NT2/D1 (cell line): ENCODE measurements at regions not wholly inside any gene's neighbourhood (a gene's known extent, or its start where the extent isn't known, plus 50 kb on each side); places are given as distances from the start of the nearest gene placed in this dataset.

Experiments
- YY1 ChIP-seq: IDR thresholded peaks from 2 replicates; pipeline ENCODE4 v1.6.1; 2011; ENCODE audit not compliant: insufficient read length, insufficient read depth
- ZNF274 ChIP-seq: IDR thresholded peaks from 2 replicates; pipeline ENCODE4 v1.6.1; 2011; ENCODE audit warnings: mild to moderate bottlenecking, low read depth, low read length

DNA sequence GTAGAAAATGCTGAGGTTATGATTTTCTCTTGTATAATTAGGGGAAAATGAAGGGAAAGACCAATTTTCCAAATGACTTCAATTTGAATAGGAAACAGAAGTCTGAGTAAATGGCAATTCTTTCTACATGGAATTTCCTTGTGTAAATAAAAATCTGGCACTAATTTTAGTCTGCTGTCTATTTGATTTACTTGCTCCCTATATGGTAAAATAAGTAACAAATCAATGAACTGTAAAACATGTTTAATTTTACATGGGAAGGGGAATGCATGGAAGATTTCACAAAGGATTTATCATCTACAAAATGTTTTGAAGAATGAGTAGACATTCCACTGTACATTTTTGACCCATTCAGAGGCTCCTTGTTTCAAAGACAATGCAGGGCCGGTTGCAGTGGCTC is 811.6 kb upstream of the GOT2 start:
- TF ChIP-seq YY1 (no peak), ZNF274 (no peak)
